HG03039 (cell line): ENCODE measurements at regions not wholly inside any gene's neighbourhood (a gene's known extent, or its start where the extent isn't known, plus 50 kb on each side); places are given as distances from the start of the nearest gene placed in this dataset.

ENCODE experiments used
- ATAC-seq: cut with Tn5 transposase; IDR thresholded peaks from one replicate; pipeline ENCODE4 v1.9.1; 2021; ENCODE audit warnings: mild to moderate bottlenecking, moderate library complexity; ENCODE audit not compliant: unreplicated experiment

GRCh38 chr2:145677371-145677770 lies 1157.5 kb upstream of the ZEB2 start:
- no peak for ATAC-seq

DNA sequence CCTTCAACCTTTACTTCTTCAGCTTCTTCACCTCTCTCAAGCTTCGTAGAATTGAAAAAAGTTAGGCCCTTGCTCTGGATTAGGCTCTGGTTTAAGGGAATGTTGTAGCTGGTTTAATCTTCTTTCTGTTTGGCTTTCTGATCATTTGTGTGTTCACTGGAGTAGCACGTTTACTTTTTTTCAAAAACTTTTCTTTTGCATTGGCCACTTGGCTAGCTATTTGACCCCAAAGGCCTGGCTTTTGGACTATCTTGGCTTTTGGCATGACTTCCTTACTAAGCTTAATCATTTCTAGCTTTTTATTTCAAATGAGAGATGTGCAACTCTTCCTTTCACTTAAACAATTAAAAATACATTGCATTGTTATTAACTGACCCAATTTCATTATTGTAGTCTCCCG lies 1154.8 kb upstream of the ZEB2 start:
- ATAC-seq: no peak

DNA sequence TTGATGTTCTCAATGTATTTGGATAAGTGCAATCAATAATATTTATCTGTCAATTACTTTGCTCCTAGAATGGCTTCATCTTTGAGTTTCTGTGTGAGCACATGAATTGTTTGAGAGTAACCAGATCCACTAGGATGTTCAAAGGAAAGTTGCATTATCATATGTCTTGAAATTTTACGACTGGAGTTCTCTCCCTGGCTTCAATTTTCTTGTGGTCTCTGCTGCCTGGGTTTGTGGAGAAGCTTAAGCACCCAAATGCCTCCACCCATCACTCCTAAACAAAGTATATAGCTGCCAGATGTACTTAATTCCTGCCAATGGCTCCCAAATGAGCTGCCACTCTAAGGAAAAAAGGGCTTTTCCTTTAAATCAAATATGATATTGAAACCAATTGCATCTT lies 1149.4 kb upstream of the ZEB2 start:
- no peak for ATAC-seq

DNA sequence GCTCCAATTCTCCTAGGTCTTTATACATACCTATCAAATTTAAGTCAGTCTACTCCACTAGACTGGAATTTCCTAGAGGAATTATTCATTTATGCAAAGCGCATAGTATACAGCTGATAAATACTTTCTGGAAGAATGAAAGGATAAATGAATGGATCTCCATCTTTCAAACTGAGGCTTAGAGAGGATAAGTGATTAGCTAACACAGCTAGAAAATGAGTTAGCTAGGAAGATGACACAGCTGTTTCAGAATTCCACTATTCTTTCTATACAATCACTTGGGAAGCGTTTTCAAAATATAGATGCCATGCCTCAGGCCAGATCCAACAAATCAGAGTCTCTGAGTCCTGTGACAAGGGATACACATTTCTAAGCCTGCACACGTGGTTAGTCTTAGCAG lies 1146.6 kb upstream of the ZEB2 start:
- ATAC-seq: no peak

GRCh38 chr2:145657265-145657664 lies 1137.3 kb upstream of the ZEB2 start:
- no peak for ATAC-seq

GRCh38 chr2:145655165-145655765 lies 1135.3 kb upstream of the ZEB2 start:
- no peak for ATAC-seq

DNA sequence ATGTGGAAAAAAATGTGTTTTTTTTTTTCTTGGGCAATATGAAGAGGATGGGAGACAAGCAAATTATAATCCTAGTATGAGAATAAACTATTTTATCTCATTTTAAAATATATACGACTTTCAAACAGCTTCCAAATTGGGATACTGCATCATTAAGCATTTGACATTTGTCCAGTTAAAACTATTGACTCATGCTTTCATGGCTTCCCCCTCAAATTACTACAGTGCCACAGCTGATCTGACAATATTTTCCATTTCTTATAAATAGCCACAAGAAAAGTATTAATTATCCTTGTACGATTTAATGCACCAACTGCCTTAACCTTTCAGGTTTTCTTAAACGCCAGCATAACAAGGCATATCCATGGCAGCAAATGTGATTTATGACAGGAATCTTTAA lies 1134.8 kb upstream of the ZEB2 start:
- no peak for ATAC-seq

DNA sequence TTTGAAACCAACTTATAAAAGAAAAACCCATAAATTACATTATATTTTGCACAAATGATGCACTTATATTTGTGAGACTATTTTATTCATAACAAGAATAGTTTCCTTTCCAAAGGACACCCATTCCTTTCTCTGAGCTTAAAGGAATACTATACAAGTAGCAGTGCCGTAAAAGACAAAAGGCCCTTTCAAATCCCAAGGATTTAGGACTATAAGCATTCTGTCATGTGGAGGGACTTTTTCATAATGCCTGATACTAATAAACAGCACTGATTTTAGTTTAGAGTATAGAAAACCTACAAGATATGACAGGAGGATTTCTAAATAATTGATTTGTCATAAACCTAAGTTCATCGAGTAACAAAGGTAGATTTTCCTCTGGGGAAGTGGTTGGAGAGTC lies 1134.2 kb upstream of the ZEB2 start:
- no peak for ATAC-seq

DNA sequence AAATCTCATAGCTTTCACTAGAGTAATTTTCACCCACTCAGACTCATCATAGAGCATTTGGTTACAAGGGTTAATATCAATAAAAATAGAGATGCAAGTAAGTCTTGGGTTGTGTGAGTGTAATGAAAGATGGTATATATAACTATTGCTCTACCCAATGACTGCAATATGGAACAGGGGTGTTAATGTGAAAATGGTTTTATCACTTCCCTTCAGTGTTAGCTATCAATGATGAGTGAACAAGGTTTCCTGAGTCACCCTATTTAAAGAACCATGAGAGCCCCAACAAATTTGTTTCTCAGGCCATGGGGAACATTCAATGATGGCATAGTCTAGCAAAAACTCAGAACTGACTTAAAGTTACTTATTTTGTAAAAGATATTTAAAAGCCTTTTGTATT lies 1133.6 kb upstream of the ZEB2 start:
- no peak for ATAC-seq

DNA sequence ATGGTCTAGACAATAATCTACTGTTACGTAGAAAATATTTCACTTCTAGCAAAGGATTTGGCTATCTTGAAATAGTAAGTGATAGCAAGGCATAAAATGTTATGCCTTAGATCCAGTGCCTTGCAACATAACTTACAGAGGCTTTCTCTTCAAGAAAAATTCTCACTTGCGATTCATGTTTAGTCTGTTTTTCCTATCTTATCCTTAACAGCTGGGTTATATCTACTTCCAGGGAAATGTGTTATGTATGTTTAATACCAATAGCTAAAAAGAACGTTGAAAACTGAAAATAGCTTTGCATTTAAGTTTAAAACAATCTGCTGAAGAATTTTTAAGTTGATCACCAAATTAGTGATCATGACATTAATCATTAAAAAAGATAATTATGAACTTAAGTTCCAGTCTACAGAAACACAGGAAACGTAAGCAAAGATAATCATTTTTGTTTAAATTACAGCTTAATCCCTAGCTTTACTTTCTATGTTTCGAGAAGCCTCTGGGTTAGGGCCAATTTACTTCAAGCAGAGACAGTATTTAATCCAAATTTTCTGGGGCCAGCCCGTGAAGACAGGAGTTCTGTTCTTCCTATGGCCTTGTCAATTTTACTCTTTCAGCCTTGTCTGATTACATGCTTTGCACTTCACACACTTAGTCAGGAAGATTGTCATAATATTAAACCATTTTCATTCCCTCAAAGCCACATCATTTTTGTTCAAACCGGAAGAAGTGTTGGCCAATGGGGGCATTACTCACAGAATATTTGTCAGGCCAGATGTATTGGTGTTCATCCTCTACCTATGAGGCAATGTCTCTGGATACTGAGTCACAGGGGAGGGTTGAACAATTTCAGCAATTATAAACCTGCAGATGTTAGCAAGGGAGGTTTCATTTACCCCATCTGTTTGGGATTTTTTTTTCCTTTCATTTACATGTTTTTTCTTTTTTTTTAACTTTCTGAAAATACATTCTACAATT lies 1132.9 kb upstream of the ZEB2 start:
- ATAC-seq: no peak

DNA sequence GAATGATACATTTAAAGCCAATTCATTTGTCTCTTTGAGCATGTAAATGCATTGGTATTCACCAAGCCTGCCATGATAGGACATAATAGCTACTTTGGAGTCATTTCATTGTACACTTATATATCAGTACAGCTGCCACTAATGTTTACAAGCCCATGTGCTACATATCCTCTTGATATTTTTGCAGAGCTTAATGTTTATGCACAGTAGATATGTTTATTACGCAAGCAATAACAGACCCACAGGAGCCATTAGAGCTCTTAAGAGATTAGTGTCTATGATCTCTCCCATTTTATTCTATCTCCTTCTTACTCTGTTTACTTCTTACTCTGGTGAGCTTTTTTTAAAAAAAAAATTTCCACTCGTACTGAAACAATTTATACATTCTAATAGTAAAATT lies 1132.1 kb upstream of the ZEB2 start:
- no peak for ATAC-seq

DNA sequence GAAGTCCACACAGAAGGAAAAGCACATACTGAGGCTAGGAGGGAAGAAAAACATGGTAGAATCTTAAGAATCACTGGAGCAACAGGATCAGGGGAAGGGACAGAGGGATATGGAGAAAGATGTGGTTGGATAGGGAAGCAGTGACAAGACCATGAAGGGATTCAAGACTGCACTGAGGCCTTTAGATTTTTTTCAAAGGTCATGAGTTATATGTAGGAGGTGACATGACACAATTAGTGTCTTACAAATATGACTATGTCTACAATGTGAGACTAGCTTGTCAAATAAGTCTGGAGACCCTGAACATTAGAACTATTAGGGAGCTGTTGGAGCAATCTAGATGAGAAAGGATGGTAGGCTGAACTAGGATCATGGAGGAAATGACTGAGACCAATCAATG lies 1130.3 kb upstream of the ZEB2 start:
- ATAC-seq: no peak

DNA sequence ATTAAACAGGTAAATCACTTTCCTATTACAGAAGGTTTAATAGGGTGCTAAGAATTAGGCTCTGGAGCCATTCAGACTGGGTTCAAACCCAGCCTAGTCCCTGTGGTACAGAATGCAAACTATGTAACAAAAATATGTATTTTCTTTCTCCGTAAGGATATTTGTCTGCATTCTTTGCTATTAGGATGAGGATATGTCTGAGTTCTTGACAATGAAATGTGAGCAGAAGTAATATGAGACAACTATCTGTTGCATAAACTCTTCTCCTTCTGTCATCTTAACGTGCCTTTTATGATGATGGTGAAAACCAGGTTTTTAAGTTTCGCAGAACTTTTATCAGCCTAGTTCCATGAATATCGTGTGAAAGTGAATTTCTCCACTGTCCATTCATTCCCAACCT lies 1129.1 kb upstream of the ZEB2 start:
- no peak for ATAC-seq

GRCh38 chr2:145644820-145645302 lies 1124.9 kb upstream of the ZEB2 start:
- peak; percentile 98 for ATAC-seq

DNA sequence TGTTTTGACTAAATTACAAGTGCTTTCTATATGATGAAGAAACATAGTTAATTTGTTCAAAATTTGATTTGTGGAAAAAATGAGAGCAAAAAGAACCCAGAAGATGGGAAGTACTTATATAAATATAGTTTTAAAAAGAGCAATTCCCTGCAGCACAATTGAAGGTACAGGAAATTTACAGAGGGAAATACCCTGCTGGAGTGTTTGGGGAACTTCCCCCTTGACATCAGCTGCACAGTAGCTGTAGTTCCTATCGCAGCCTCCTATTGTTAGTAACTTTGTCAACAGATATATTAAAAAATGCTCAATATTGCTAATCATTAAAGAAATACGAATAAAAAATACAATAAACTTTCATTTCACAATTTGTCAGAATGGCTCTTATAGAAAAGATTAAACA lies 1118.8 kb upstream of the ZEB2 start:
- ATAC-seq: peak; percentile 85

GRCh38 chr2:145635706-145636427 lies 1115.9 kb upstream of the ZEB2 start:
- no peak for ATAC-seq

DNA sequence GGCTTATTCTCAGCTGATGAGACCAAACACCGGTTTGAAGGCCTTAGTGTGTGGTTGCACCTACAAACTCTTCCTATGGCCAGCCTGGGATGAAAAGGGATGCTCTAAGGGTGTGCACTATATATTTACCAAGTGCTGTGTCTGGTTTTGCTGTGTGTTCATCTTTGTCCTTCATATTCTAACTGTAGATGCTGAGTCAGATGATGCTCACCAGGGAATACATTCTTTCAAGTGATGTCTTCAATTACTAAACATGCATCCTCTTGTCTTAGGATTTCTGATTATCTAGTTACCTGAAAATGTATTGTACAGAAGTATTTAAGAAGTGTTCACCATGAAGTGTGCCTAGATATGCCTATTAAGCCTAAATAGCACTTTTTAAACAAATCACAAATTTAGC lies 1111.6 kb upstream of the ZEB2 start:
- no peak for ATAC-seq

DNA sequence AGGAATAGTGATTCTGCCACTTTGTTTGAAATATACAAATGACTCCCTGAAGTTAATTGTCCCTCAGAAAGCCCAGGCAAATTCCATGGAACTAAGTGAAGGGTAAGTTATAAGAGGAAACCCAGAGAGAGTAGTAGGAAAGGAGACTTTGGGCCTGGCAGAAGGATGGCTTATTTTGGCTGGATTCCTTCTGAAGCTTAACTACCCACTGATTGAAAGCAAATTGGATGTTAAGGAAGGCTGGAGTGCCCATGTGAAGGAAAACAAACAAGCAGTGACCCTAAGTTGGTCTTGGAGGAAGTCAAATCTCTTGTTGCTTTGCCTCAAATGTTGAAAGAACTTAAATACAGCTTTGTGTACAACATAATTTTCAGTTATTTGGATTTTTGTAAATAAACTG lies 1106.4 kb upstream of the ZEB2 start:
- ATAC-seq: no peak

GRCh38 chr2:145625111-145625510 lies 1105.2 kb upstream of the ZEB2 start:
- ATAC-seq: no peak

DNA sequence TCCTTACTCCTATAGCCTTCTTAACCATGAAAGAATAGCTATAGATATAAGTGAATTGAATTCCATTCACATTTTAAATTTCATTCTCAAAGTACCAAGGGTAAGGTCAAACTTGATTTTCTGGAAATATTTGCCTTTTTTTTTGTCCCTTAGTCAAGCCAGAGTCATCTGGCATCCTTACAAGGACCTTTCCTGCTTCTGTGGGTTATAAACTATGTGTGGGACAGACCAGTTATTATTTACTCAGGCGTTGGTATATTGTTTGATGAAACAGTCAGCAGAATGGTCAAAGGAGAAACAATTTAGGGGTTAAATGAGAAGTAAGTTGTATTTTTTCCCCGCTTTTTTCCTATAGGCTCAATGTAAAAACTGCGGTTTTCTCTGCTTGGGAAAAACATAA lies 1103.2 kb upstream of the ZEB2 start:
- ATAC-seq: no peak

DNA sequence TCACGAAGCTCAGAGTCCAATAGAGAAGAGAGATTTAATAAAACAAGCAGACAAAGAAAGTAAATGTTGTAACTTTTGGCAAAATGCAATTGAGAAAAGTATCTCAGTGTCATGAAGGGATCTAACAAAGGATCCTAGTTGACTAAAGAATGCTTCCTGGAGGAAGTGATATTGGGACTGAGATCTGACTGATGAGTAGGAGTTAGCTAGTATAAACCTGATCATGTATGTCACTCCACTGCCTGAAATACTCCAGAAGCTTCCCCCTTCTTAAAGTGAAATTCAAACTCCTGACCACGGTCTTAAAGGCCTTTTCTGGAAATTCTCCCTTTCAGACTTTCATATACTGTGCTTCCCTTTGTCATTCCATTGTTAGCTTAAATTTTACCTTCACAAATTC lies 1102.4 kb upstream of the ZEB2 start:
- no peak for ATAC-seq

DNA sequence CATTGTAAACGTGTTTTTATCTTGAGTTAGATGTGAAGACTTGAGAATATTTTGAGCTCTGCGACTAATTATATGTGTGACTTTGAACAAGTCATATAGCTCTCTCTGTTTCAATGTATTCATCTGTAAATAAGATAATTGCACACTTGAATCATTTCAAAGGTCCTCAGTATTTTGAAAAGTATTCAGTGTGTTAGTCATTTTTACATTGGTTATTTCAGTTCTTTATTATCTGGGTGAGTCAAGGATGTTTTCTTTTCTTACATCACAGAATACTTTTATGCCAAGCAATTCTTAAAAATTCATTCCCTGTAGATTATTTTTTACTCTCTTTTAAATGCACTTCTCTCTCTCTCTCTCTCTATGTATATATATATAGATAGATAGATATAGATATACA lies 1098.0 kb upstream of the ZEB2 start:
- ATAC-seq: no peak
